NT2/D1 (cell line): ENCODE measurements at regions not wholly inside any gene's neighbourhood (a gene's known extent, or its start where the extent isn't known, plus 50 kb on each side); places are given as distances from the start of the nearest gene placed in this dataset.

Experiments
- DNase-seq: peaks from one replicate; pipeline ENCODE4 v3.0.0-alpha.2; 2011; ENCODE audit warnings: low read depth, low spot score
- H3K27me3 ChIP-seq: 2 replicates; pipeline ENCODE4 v1.6.0; 2011; ENCODE audit warnings: mild to moderate bottlenecking; ENCODE audit not compliant: insufficient read length, insufficient read depth
- H3K36me3 ChIP-seq: 2 replicates; pipeline ENCODE4 v1.6.1; 2011; ENCODE audit warnings: mild to moderate bottlenecking, low read length, mixed read lengths; ENCODE audit not compliant: insufficient read depth, insufficient read length
- H3K4me1 ChIP-seq: 2 replicates; pipeline ENCODE4 v1.5.1; 2011; ENCODE audit not compliant: insufficient read depth, insufficient read length
- H3K4me3 ChIP-seq: 2 replicates; pipeline ENCODE4 v1.5.1; 2011; ENCODE audit warnings: low read depth; ENCODE audit not compliant: insufficient read length
- H3K9ac ChIP-seq: 2 replicates; pipeline ENCODE4 v1.6.0; 2011; ENCODE audit warnings: low read depth; ENCODE audit not compliant: insufficient read length
- H3K9me3 ChIP-seq: 2 replicates; pipeline ENCODE4 v1.5.1; 2011; ENCODE audit warnings: mild to moderate bottlenecking, low read length; ENCODE audit not compliant: insufficient read depth
- SUZ12 ChIP-seq: IDR thresholded peaks from 2 replicates; pipeline ENCODE4 v1.6.1; 2011; ENCODE audit not compliant: insufficient read length, insufficient read depth; ENCODE audit errors: extremely low read depth
- YY1 ChIP-seq: IDR thresholded peaks from 2 replicates; pipeline ENCODE4 v1.6.1; 2011; ENCODE audit not compliant: insufficient read length, insufficient read depth
- ZNF274 ChIP-seq: IDR thresholded peaks from 2 replicates; pipeline ENCODE4 v1.6.1; 2011; ENCODE audit warnings: mild to moderate bottlenecking, low read depth, low read length

- Histone ChIP-seq H3K9ac (no peak overlapping the region), H3K36me3 (no peaks in the 10 kb centered on the region), H3K4me1 (no peaks in the 10 kb centered on the region), H3K4me3 (no peak overlapping the region), H3K9me3 (no peaks in the 10 kb centered on the region), H3K27me3 (no peaks in the 10 kb centered on the region)
- TF ChIP-seq SUZ12 (no peak), YY1 (no peak), ZNF274 (no peak)
- DNase-seq: no peak
Measured at GRCh38 chr10:108208038-108208437, 1043.5 kb upstream of the SORCS1 start.

- no peaks in the 10 kb centered on the region for H3K4me1 ChIP-seq
- no peak overlapping the region for H3K9ac ChIP-seq
- DNase-seq: peak; percentile 23
- no peak overlapping the region for H3K4me3 ChIP-seq
- no peaks in the 10 kb centered on the region for H3K9me3 ChIP-seq
- H3K27me3 ChIP-seq: no peaks in the 10 kb centered on the region
- no peaks in the 10 kb centered on the region for H3K36me3 ChIP-seq
- TF ChIP-seq ZNF274: no peak
Measured at GRCh38 chr10:108204528-108205305, 1040.2 kb upstream of the SORCS1 start.

- no peaks in the 10 kb centered on the region for H3K4me1 ChIP-seq
- H3K36me3 ChIP-seq: no peaks in the 10 kb centered on the region
- H3K27me3 ChIP-seq: no peaks in the 10 kb centered on the region
- H3K9me3 ChIP-seq: no peaks in the 10 kb centered on the region
- no peak overlapping the region for H3K9ac ChIP-seq
- H3K4me3 ChIP-seq: no peak overlapping the region
- TF ChIP-seq SUZ12 (no peak), YY1 (no peak), ZNF274 (no peak)
- no peak for DNase-seq
Measured at GRCh38 chr10:108203905-108204527, 1039.5 kb upstream of the SORCS1 start.

- Histone ChIP-seq H3K9ac (no peak overlapping the region), H3K4me1 (no peaks in the 10 kb centered on the region), H3K27me3 (no peaks in the 10 kb centered on the region), H3K4me3 (no peak overlapping the region), H3K36me3 (no peaks in the 10 kb centered on the region), H3K9me3 (no peaks in the 10 kb centered on the region)
- DNase-seq: no peak
- no peak for TF ChIP-seq ZNF274
- TF ChIP-seq SUZ12: no peak
- no peak for TF ChIP-seq YY1
Measured at GRCh38 chr10:108187408-108188012, 1023.0 kb upstream of the SORCS1 start.

GRCh38 chr10:108184114-108184513 is 1019.6 kb upstream of the SORCS1 start:
- Histone ChIP-seq H3K4me3 (no peak overlapping the region), H3K9ac (no peak overlapping the region), H3K4me1 (no peaks in the 10 kb centered on the region), H3K36me3 (no peaks in the 10 kb centered on the region), H3K27me3 (no peaks in the 10 kb centered on the region), H3K9me3 (no peaks in the 10 kb centered on the region)
- TF ChIP-seq ZNF274 (no peak), SUZ12 (no peak), YY1 (no peak)
- no peak for DNase-seq

GRCh38 chr10:108180878-108181277 is 1016.4 kb upstream of the SORCS1 start:
- H3K9me3 ChIP-seq: no peaks in the 10 kb centered on the region
- DNase-seq: no peak
- H3K9ac ChIP-seq: no peak overlapping the region
- H3K4me1 ChIP-seq: no peaks in the 10 kb centered on the region
- TF ChIP-seq ZNF274: no peak
- no peak for TF ChIP-seq YY1
- TF ChIP-seq SUZ12: no peak
- no peaks in the 10 kb centered on the region for H3K27me3 ChIP-seq
- no peak overlapping the region for H3K4me3 ChIP-seq
- no peaks in the 10 kb centered on the region for H3K36me3 ChIP-seq

- no peak for TF ChIP-seq ZNF274
- no peak for TF ChIP-seq YY1
- no peak for TF ChIP-seq SUZ12
Measured at GRCh38 chr10:108169846-108170245, 1005.3 kb upstream of the SORCS1 start.

More at GRCh38 chr10:108169846-108170245, 1005.3 kb upstream of the SORCS1 start:
- Histone ChIP-seq H3K4me3 (no peak overlapping the region), H3K9ac (no peak overlapping the region), H3K36me3 (no peaks in the 10 kb centered on the region), H3K9me3 (no peaks in the 10 kb centered on the region), H3K27me3 (no peaks in the 10 kb centered on the region), H3K4me1 (no peaks in the 10 kb centered on the region)
- no peak for DNase-seq
